HG03064 (cell line): ENCODE measurements at regions not wholly inside any gene's neighbourhood (a gene's known extent, or its start where the extent isn't known, plus 50 kb on each side); places are given as distances from the start of the nearest gene placed in this dataset.

Experiments used
- ATAC-seq: cut with Tn5 transposase; IDR thresholded peaks from one replicate; pipeline ENCODE4 v1.9.1; 2021; ENCODE audit warnings: low read depth; ENCODE audit not compliant: unreplicated experiment

GRCh38 chr4:11132478-11132877 lies 296.2 kb downstream of the HS3ST1 start:
- no peak for ATAC-seq

- no peak for ATAC-seq
These were observed 297.2 kb downstream of the HS3ST1 start for GRCh38 chr4:11131491-11131890.

GRCh38 chr4:11130195-11130970 lies 298.3 kb downstream of the HS3ST1 start:
- ATAC-seq = no peak

- no peak for ATAC-seq
These were observed 308.3 kb downstream of the HS3ST1 start for GRCh38 chr4:11120435-11120834.

GRCh38 chr4:11119474-11119873 lies 309.2 kb downstream of the HS3ST1 start:
- no peak for ATAC-seq

GRCh38 chr4:11118513-11118912 lies 310.2 kb downstream of the HS3ST1 start:
- no peak for ATAC-seq

- no peak for ATAC-seq
These were observed 311.8 kb downstream of the HS3ST1 start for GRCh38 chr4:11116940-11117339.

- ATAC-seq = no peak
These were observed 316.8 kb downstream of the HS3ST1 start for GRCh38 chr4:11111876-11112275.

- no peak for ATAC-seq
These were observed 317.3 kb downstream of the HS3ST1 start for GRCh38 chr4:11111370-11111769.

- no peak for ATAC-seq
These were observed 321.9 kb downstream of the HS3ST1 start for GRCh38 chr4:11106759-11107158.

- ATAC-seq = no peak
These were observed 322.5 kb downstream of the HS3ST1 start for GRCh38 chr4:11106190-11106589.

- no peak for ATAC-seq
These were observed 323.0 kb downstream of the HS3ST1 start for GRCh38 chr4:11105715-11106114.

GRCh38 chr4:11098461-11098860 lies 330.2 kb downstream of the HS3ST1 start:
- ATAC-seq = peak; percentile 39

GRCh38 chr4:11097725-11098124 lies 331.0 kb downstream of the HS3ST1 start:
- ATAC-seq = no peak

GRCh38 chr4:11081006-11081405 lies 347.7 kb downstream of the HS3ST1 start:
- ATAC-seq = no peak

GRCh38 chr4:11079171-11079570 lies 349.5 kb downstream of the HS3ST1 start:
- ATAC-seq = no peak

GRCh38 chr4:11074581-11075241 lies 354.0 kb downstream of the HS3ST1 start:
- ATAC-seq = no peak

- no peak for ATAC-seq
These were observed 355.1 kb downstream of the HS3ST1 start for GRCh38 chr4:11073621-11074051.

GRCh38 chr4:11072999-11073398 lies 355.7 kb downstream of the HS3ST1 start:
- no peak for ATAC-seq

GRCh38 chr4:11072463-11072862 lies 356.2 kb downstream of the HS3ST1 start:
- no peak for ATAC-seq

- ATAC-seq = no peak
These were observed 357.9 kb downstream of the HS3ST1 start for GRCh38 chr4:11070813-11071212.

- no peak for ATAC-seq
These were observed 359.0 kb downstream of the HS3ST1 start for GRCh38 chr4:11069581-11070211.
